ENCODE measurements at regions not wholly inside any gene's neighbourhood (a gene's known extent, or its start where the extent isn't known, plus 50 kb on each side); places are given as distances from the start of the nearest gene placed in this dataset.

- TF ChIP-seq POLR2A (IDR thresholded peaks at IDR 0.05; ENCODE audit: low read length), result no peak
- TF ChIP-seq GATA1 (IDR thresholded peaks at IDR 0.05; ENCODE audit: low read depth, low read length), result no peak
Observed at GRCh38 chr13:64075543-64076271, 2660.1 kb upstream of the PCDH20 start.
